HCT116 (cell line): ENCODE measurements at regions not wholly inside any gene's neighbourhood (a gene's known extent, or its start where the extent isn't known, plus 50 kb on each side); places are given as distances from the start of the nearest gene placed in this dataset.

Experiments used
- CEBPB ChIP-seq: IDR thresholded peaks from 2 replicates; pipeline ENCODE4 v1.6.1; 2012; ENCODE audit warnings: low read depth
- ELF1 ChIP-seq: IDR thresholded peaks from 2 replicates; pipeline ENCODE4 v1.6.1; 2012; ENCODE audit warnings: low read depth, borderline replicate concordance
- POLR2A ChIP-seq: IDR thresholded peaks from 2 replicates; pipeline ENCODE4 v1.7.0; 2011; ENCODE audit warnings: borderline replicate concordance; ENCODE audit not compliant: insufficient read depth, insufficient read length; ENCODE audit errors: extremely low read depth
- SIN3A ChIP-seq: IDR thresholded peaks from 2 replicates; pipeline ENCODE4 v1.6.1; 2012; ENCODE audit warnings: low read depth
- TF ChIP-seq, protein P1 (sequence below), 3 experiments: fragments of 200-600 bp in 1 of 3; sonication (generic) in 1 of 3; IDR thresholded peaks in 2 of 3; conservative IDR thresholded peaks in 1 of 3; 2 replicates each; pipeline ENCODE4 v1.5.1; 2012 to 2017; ENCODE audit warnings: low read depth in 2 of 3, low read length in 2 of 3, antibody characterized with exemption in 1 of 3, borderline replicate concordance in 1 of 3, control low read depth in 1 of 3, mild to moderate bottlenecking in 1 of 3, mixed read lengths in 1 of 3, mixed run types in 1 of 3, moderate library complexity in 1 of 3; ENCODE audit not compliant: insufficient read depth in 1 of 3

DNA sequence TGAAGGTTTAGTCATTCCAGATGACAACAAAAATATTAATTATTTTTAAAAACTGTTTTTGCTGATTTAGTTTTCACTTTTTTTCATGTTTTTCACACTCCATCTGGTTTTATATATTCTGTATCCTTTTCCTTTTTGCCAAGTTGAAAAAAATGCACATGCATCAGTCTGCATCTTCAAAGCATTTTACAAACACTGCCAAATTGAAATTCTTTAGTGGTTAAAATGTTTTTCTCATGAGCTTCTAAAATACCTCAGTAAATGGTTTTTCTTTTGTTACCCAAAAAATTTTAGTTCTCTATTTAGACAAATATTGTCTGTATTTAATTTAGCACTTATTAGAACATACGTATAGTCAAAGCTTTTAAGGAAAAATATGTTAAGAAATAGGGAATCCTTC is 386.9 kb upstream of the HSF2 start:
- TF ChIP-seq, protein P1, sequence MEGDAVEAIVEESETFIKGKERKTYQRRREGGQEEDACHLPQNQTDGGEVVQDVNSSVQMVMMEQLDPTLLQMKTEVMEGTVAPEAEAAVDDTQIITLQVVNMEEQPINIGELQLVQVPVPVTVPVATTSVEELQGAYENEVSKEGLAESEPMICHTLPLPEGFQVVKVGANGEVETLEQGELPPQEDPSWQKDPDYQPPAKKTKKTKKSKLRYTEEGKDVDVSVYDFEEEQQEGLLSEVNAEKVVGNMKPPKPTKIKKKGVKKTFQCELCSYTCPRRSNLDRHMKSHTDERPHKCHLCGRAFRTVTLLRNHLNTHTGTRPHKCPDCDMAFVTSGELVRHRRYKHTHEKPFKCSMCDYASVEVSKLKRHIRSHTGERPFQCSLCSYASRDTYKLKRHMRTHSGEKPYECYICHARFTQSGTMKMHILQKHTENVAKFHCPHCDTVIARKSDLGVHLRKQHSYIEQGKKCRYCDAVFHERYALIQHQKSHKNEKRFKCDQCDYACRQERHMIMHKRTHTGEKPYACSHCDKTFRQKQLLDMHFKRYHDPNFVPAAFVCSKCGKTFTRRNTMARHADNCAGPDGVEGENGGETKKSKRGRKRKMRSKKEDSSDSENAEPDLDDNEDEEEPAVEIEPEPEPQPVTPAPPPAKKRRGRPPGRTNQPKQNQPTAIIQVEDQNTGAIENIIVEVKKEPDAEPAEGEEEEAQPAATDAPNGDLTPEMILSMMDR (IDR thresholded peaks at IDR 0.05 in 2 of 3, conservative IDR thresholded peaks at IDR 0.05 in 1 of 3; ENCODE audit: borderline replicate concordance in 1 of 3, insufficient read depth in 1 of 3, low read depth in 2 of 3, low read length in 2 of 3) = no peak
- TF ChIP-seq ELF1 = no peak
- no peak for TF ChIP-seq CEBPB
- no peak for TF ChIP-seq SIN3A
- no peak for TF ChIP-seq POLR2A
